ENCODE measurements at regions not wholly inside any gene's neighbourhood (a gene's known extent, or its start where the extent isn't known, plus 50 kb on each side); places are given as distances from the start of the nearest gene placed in this dataset.
"Not testable (repeated sequence)": the region's sequence is repeated elsewhere in the genome, so short reads cannot be mapped to it uniquely, and the experiment has no call there.

- H3K4me3 Mint-ChIP-seq, result no peak overlapping the region
- no peaks in the 10 kb centered on the region for H3K9me3 Mint-ChIP-seq
- no peaks in the 10 kb centered on the region for H3K36me3 Mint-ChIP-seq
- no peak for DNase-seq
- peaks cover 24% of the 10 kb centered on the region for H3K27me3 Mint-ChIP-seq
- H3K4me1 Mint-ChIP-seq, result no peaks in the 10 kb centered on the region
- no peak overlapping the region for H3K27ac Mint-ChIP-seq
Measured at GRCh38 chr2:109685453-109685852, 71.3 kb downstream of the SOWAHC start.

- H3K4me1 Mint-ChIP-seq, result no peaks in the 10 kb centered on the region
Measured at GRCh38 chr2:109686921-109687320, 72.8 kb downstream of the SOWAHC start.

GRCh38 chr2:109689182-109689930, 75.2 kb downstream of the SOWAHC start:
- peaks cover 3% of the 10 kb centered on the region for H3K36me3 Mint-ChIP-seq
- no peak overlapping the region for H3K4me3 Mint-ChIP-seq

More at GRCh38 chr2:109686921-109687320, 72.8 kb downstream of the SOWAHC start:
- no peaks in the 10 kb centered on the region for H3K9me3 Mint-ChIP-seq
- no peaks in the 10 kb centered on the region for H3K36me3 Mint-ChIP-seq
- no peak overlapping the region for H3K4me3 Mint-ChIP-seq
- peaks cover 10% of the 10 kb centered on the region for H3K27me3 Mint-ChIP-seq
- no peak overlapping the region for H3K27ac Mint-ChIP-seq
- no peak for DNase-seq

GRCh38 chr2:109689973-109690372, 75.8 kb downstream of the SOWAHC start:
- Mint-ChIP-seq H3K36me3 (peaks cover 3% of the 10 kb centered on the region), H3K27ac (no peak overlapping the region), H3K9me3 (peaks cover 1% of the 10 kb centered on the region), H3K4me3 (no peak overlapping the region), H3K4me1 (no peaks in the 10 kb centered on the region), H3K27me3 (peaks cover 10% of the 10 kb centered on the region)
- DNase-seq, result no peak

More at GRCh38 chr2:109689182-109689930, 75.2 kb downstream of the SOWAHC start:
- Mint-ChIP-seq H3K27me3 (peaks cover 6% of the 10 kb centered on the region), H3K4me1 (no peaks in the 10 kb centered on the region), H3K27ac (no peak overlapping the region), H3K9me3 (peaks cover 1% of the 10 kb centered on the region)
- DNase-seq, result no peak

GRCh38 chr2:109690457-109690821, 76.3 kb downstream of the SOWAHC start:
- Mint-ChIP-seq H3K27me3 (peaks cover 10% of the 10 kb centered on the region), H3K4me3 (no peak overlapping the region), H3K27ac (no peak overlapping the region), H3K4me1 (no peaks in the 10 kb centered on the region), H3K36me3 (peaks cover 3% of the 10 kb centered on the region), H3K9me3 (peaks cover 1% of the 10 kb centered on the region)
- DNase-seq, result no peak

- peaks cover 3% of the 10 kb centered on the region for H3K36me3 Mint-ChIP-seq
Measured at GRCh38 chr2:109690822-109691541, 76.8 kb downstream of the SOWAHC start.

GRCh38 chr2:109692013-109692743, 78.0 kb downstream of the SOWAHC start:
- no peak overlapping the region for H3K4me3 Mint-ChIP-seq
- H3K36me3 Mint-ChIP-seq, result peaks cover 3% of the 10 kb centered on the region
- DNase-seq, result no peak
- peaks cover 1% of the 10 kb centered on the region for H3K9me3 Mint-ChIP-seq
- H3K27me3 Mint-ChIP-seq, result peaks cover 4% of the 10 kb centered on the region
- H3K4me1 Mint-ChIP-seq, result no peaks in the 10 kb centered on the region
- no peak overlapping the region for H3K27ac Mint-ChIP-seq

More at GRCh38 chr2:109690822-109691541, 76.8 kb downstream of the SOWAHC start:
- H3K4me1 Mint-ChIP-seq, result no peaks in the 10 kb centered on the region
- no peak overlapping the region for H3K4me3 Mint-ChIP-seq
- peaks cover 1% of the 10 kb centered on the region for H3K9me3 Mint-ChIP-seq
- no peak for DNase-seq
- peaks cover 10% of the 10 kb centered on the region for H3K27me3 Mint-ChIP-seq
- H3K27ac Mint-ChIP-seq, result no peak overlapping the region

- H3K27me3 Mint-ChIP-seq, H3K36me3 Mint-ChIP-seq, H3K9me3 Mint-ChIP-seq, H3K4me1 Mint-ChIP-seq, DNase-seq, H3K27ac Mint-ChIP-seq, H3K4me3 Mint-ChIP-seq: not testable (repeated sequence)
Measured at GRCh38 chr2:109692831-109693230, 78.7 kb downstream of the SOWAHC start.

GRCh38 chr2:109693292-109693691, 79.1 kb downstream of the SOWAHC start:
- not testable (repeated sequence) for H3K4me3 Mint-ChIP-seq, H3K9me3 Mint-ChIP-seq, H3K4me1 Mint-ChIP-seq, H3K27me3 Mint-ChIP-seq, H3K27ac Mint-ChIP-seq, H3K36me3 Mint-ChIP-seq
- peak; percentile 33 for DNase-seq

- no peaks in the 10 kb centered on the region for H3K4me1 Mint-ChIP-seq
- H3K36me3 Mint-ChIP-seq, result peaks cover 3% of the 10 kb centered on the region
- no peak overlapping the region for H3K27ac Mint-ChIP-seq
- H3K4me3 Mint-ChIP-seq, result no peak overlapping the region
- peaks cover 4% of the 10 kb centered on the region for H3K27me3 Mint-ChIP-seq
- H3K9me3 Mint-ChIP-seq, result peaks cover 1% of the 10 kb centered on the region
- no peak for DNase-seq
Measured at GRCh38 chr2:109694190-109694589, 80.0 kb downstream of the SOWAHC start.

- Mint-ChIP-seq H3K4me1 (no peaks in the 10 kb centered on the region), H3K4me3 (no peak overlapping the region), H3K9me3 (peaks cover 1% of the 10 kb centered on the region), H3K36me3 (peaks cover 3% of the 10 kb centered on the region), H3K27me3 (peaks cover 10% of the 10 kb centered on the region), H3K27ac (no peak overlapping the region)
- no peak for DNase-seq
Measured at GRCh38 chr2:109695290-109695689, 81.1 kb downstream of the SOWAHC start.

- Mint-ChIP-seq H3K36me3 (no peaks in the 10 kb centered on the region), H3K27me3 (peaks cover 29% of the 10 kb centered on the region), H3K4me3 (no peak overlapping the region), H3K27ac (no peak overlapping the region), H3K4me1 (no peaks in the 10 kb centered on the region), H3K9me3 (no peaks in the 10 kb centered on the region)
- DNase-seq, result no peak
Measured at GRCh38 chr2:109699646-109700045, 85.5 kb downstream of the SOWAHC start.

GRCh38 chr2:109700680-109701274, 86.6 kb downstream of the SOWAHC start:
- H3K9me3 Mint-ChIP-seq, result no peaks in the 10 kb centered on the region

GRCh38 chr2:109701362-109701761, 87.2 kb downstream of the SOWAHC start:
- H3K4me1 Mint-ChIP-seq, result no peaks in the 10 kb centered on the region
- peaks cover 26% of the 10 kb centered on the region for H3K27me3 Mint-ChIP-seq
- H3K4me3 Mint-ChIP-seq, result no peak overlapping the region
- H3K27ac Mint-ChIP-seq, result no peak overlapping the region
- H3K9me3 Mint-ChIP-seq, result no peaks in the 10 kb centered on the region
- no peak for DNase-seq
- no peaks in the 10 kb centered on the region for H3K36me3 Mint-ChIP-seq

More at GRCh38 chr2:109700680-109701274, 86.6 kb downstream of the SOWAHC start:
- Mint-ChIP-seq H3K4me1 (no peaks in the 10 kb centered on the region), H3K27ac (no peak overlapping the region), H3K4me3 (no peak overlapping the region), H3K27me3 (peaks cover 26% of the 10 kb centered on the region), H3K36me3 (no peaks in the 10 kb centered on the region)
- DNase-seq, result no peak

Measured in activated naive CD8-positive, alpha-beta T cell treated with anti-CD3 and anti-CD28 coated beads for 36 hours (primary cell).